Fibroblast of mammary gland (primary cell): ENCODE measurements at regions not wholly inside any gene's neighbourhood (a gene's known extent, or its start where the extent isn't known, plus 50 kb on each side); places are given as distances from the start of the nearest gene placed in this dataset.

Source experiments
- DNase-seq: peaks from one replicate; pipeline ENCODE4 v3.0.0-alpha.2; 2010; ENCODE audit warnings: low read depth
- H3K4me3 ChIP-seq: 2 replicates; pipeline ENCODE4 v1.5.1; 2011; ENCODE audit warnings: low read depth, mild to moderate bottlenecking, low read length, moderate library complexity; ENCODE audit not compliant: control insufficient read depth
- TF ChIP-seq, protein P1 (sequence below): conservative IDR thresholded peaks from 2 replicates; pipeline ENCODE4 v1.5.1; 2011; ENCODE audit warnings: low read depth, low read length, inconsistent platforms; ENCODE audit not compliant: control insufficient read depth, insufficient read depth

DNA sequence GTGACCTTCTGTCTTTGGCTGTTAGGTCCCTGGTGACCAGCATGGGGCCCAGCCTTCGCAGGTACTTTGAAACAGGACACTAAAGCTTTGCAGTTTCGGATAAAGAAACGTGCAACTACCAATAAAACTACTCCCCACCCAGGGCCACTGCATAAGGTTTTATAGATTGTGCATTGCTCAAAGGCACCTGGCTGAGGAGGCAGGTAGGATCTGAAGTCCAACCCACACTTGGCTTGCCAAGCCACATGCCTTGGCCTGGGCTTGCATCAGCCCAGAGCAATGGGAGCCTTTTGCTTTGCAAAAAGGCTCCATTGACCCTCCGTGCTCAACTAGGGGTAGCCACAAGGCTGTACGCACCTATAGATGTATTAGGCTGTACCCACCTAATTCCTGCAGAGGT lies 84.4 kb upstream of the SYT6 start:
- H3K4me3 ChIP-seq, result no peak overlapping the region
- DNase-seq, result no peak
- TF ChIP-seq, protein P1, sequence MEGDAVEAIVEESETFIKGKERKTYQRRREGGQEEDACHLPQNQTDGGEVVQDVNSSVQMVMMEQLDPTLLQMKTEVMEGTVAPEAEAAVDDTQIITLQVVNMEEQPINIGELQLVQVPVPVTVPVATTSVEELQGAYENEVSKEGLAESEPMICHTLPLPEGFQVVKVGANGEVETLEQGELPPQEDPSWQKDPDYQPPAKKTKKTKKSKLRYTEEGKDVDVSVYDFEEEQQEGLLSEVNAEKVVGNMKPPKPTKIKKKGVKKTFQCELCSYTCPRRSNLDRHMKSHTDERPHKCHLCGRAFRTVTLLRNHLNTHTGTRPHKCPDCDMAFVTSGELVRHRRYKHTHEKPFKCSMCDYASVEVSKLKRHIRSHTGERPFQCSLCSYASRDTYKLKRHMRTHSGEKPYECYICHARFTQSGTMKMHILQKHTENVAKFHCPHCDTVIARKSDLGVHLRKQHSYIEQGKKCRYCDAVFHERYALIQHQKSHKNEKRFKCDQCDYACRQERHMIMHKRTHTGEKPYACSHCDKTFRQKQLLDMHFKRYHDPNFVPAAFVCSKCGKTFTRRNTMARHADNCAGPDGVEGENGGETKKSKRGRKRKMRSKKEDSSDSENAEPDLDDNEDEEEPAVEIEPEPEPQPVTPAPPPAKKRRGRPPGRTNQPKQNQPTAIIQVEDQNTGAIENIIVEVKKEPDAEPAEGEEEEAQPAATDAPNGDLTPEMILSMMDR, result no peak

DNA sequence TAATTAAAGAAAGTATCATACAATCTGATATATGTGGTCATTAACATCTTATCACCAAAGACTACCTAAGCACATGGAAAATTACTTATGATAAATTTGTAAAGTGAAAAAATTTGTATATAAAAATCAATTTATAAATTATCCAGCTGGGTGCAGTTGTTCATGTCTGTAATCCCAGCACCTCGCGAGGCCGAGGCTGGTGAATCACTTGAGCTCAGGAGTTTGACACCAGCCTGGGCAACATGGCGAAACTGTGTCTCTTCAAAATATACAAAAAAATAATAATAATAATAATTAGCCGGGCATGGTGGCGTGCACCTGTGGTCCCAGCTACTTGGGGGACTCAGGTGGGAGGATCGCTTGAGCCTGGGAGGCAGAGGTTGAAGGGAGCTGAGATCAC lies 82.8 kb upstream of the SYT6 start:
- TF ChIP-seq, protein P1, result no peak
- H3K4me3 ChIP-seq, result no peak overlapping the region
- no peak for DNase-seq

DNA sequence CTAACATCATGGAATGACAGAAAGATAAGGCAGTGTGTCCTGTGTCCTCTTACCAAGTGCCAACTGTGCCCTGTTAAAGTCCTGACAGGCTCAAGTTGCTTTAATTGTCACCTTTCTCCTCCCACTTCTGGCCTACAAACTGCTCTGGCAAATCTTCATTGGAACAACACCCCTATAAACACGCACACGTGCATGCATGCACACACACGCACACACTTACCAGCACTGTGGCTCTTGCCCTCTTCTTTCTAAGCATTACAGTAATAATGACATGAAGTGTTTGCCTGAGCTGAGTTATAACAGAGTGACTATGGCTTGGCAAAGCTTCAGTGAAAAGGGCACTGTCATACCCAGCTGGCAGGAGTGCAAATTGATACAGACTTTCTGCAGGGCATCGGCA lies 82.3 kb upstream of the SYT6 start:
- no peak for DNase-seq
- TF ChIP-seq, protein P1, result no peak
- H3K4me3 ChIP-seq, result no peak overlapping the region

DNA sequence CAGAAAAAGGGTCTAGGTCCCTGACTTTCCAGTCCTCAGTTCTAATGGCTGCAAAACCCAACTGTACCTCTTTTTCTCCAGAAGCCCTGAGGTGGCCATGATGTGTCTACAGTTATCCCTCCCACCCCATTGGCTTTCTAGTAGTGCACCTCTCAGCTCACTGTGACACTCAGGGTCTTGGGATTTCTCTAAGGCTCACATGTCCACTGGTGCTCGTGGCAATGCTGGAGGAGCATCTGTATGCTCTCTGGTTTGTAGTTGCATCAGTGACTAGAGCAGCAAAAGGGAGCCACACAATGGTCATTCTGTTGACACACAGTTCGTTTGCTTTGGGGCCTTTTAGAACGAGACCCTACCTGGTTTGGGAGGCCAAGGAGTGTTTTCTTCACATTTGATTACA lies 81.6 kb upstream of the SYT6 start:
- no peak overlapping the region for H3K4me3 ChIP-seq
- TF ChIP-seq, protein P1, result no peak
- DNase-seq, result no peak

DNA sequence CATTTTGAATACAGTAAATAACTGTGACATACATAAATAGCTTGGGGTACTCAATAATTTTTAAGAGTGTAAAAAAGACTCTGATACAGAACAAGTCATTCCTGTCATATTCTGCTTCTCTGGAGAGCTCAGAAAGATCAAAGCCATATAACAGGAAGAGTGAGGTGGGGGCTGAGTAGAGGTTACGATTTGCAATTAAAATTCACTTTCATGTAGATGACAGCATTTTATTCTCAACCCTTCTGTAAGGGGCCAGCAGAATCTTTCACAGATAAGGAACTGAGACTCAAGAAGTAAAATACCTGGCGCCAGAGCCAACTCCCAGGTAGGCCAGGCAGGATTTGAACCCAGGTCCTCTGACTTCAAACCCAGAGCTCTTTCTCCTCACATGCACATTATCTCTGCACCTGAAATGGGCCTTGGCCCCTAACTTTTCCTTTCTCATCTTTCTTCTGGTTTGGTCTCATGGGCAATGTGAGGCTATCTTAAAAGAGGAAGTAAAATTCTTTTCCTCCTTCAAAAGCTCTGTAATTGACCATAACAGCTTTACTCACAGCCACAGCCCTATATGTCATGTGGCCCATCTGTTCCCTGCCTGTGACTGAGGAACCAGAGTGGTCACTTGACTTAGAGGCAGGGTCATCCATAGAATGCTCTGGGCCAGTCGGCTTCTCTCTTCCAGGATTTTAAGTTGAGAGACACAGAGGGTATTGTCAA lies 80.9 kb upstream of the SYT6 start:
- H3K4me3 ChIP-seq, result no peak overlapping the region
- DNase-seq, result no peak
- TF ChIP-seq, protein P1, result no peak

DNA sequence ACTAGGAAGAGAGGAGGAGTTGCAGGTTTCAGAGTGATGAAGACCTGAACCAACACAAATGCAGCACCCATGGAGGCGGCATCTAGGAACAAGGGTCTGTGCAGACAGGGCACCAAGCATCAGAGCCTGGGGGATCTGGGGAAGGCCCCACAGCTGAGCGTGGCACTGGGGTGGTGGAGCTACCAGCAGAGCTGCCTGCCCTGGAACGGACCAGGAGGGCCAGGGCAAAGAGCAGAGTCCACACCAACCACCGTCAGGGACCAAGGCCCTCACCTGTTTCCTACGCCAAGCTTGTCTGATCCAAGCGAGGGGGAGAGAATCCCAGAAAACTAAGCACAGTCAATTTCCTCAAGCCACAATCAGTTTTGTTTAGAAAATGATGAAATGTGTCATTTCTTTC lies 79.0 kb upstream of the SYT6 start:
- DNase-seq, result no peak
- no peak overlapping the region for H3K4me3 ChIP-seq
- TF ChIP-seq, protein P1, result no peak

DNA sequence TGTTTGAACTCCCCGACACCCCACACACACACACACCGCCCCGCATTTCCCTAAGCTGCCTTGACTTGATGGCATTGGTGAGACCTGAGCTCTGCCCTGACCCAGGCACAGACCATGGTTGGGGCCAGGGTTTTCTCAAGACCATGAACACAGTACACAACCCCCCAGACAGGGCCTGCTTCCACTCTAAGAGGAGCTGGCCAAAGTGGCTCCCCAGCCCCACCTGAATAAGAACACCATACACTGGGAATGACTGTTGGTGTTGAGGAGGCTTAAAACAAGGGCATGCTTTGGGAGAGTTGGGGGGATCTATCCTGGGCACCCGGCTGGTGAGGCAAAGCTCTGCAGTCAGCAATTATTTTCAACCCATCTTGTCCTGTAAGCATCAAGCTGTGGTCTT lies 77.6 kb upstream of the SYT6 start:
- H3K4me3 ChIP-seq, result no peak overlapping the region
- TF ChIP-seq, protein P1, result no peak
- no peak for DNase-seq
